ENCODE measurements at regions not wholly inside any gene's neighbourhood (a gene's known extent, or its start where the extent isn't known, plus 50 kb on each side); places are given as distances from the start of the nearest gene placed in this dataset.

GRCh38 chr15:25239471-25240345 lies 199.1 kb downstream of the UBE3A start:
- no peak overlapping the region for H4K91ac ChIP-seq (ENCODE audit: low read length)
- 82% methylated on average over 9 of the region's 9 CpGs for WGBS
- H2BK12ac ChIP-seq (ENCODE audit: low read length in 2 of 2) = no peak overlapping the region
- H3K4ac ChIP-seq (ENCODE audit: low read depth in 1 of 2, low read length in 2 of 2) = no peak overlapping the region
- H3K18ac ChIP-seq (ENCODE audit: low read depth in 1 of 2, low read length in 2 of 2) = no peak overlapping the region
- H3K27ac ChIP-seq (ENCODE audit: low read length, poor library complexity, severe bottlenecking) = no peak overlapping the region
- no peak overlapping the region for H2BK15ac ChIP-seq (ENCODE audit: low read depth, poor library complexity, severe bottlenecking)
- no peaks in the 10 kb centered on the region for H3K4me1 ChIP-seq (ENCODE audit: control insufficient read depth, insufficient read depth, low read depth, low read length)
- DNase-seq = no peak
- no peak overlapping the region for H3K14ac ChIP-seq (ENCODE audit: low read length in 2 of 2)
- no peak overlapping the region for H4K8ac ChIP-seq (ENCODE audit: low read length)
- H3K4me3 ChIP-seq (ENCODE audit: insufficient read depth in 1 of 2, low read depth in 1 of 2, low read length in 2 of 2) = no peak overlapping the region
- no peaks in the 10 kb centered on the region for H3K27me3 ChIP-seq (ENCODE audit: control insufficient read depth in 1 of 2, insufficient read depth in 1 of 2, low read length in 2 of 2)
- H3K79me1 ChIP-seq (replicated peaks; ENCODE audit: low read length, poor library complexity, severe bottlenecking) = no peaks in the 10 kb centered on the region
- H2AFZ ChIP-seq (ENCODE audit: low read depth, low read length) = no peak overlapping the region
- no peak overlapping the region for H3K9ac ChIP-seq (ENCODE audit: low read length)
- no peak overlapping the region for H2BK5ac ChIP-seq (ENCODE audit: low read depth, low read length, poor library complexity, severe bottlenecking)
- H3K23ac ChIP-seq (ENCODE audit: low read length in 2 of 2) = no peak overlapping the region
- peaks cover 4% of the 10 kb centered on the region for H3K9me3 ChIP-seq (ENCODE audit: control insufficient read depth, low read length)
- no peak overlapping the region for H3K4me2 ChIP-seq (ENCODE audit: low read length, poor library complexity, severe bottlenecking)
- H3K36me3 ChIP-seq (ENCODE audit: control insufficient read depth in 1 of 2, insufficient read depth in 2 of 2, low read depth in 1 of 2, low read length in 2 of 2) = no peaks in the 10 kb centered on the region
- H2BK120ac ChIP-seq (ENCODE audit: low read depth, low read length) = no peak overlapping the region
- no peak overlapping the region for H2AK5ac ChIP-seq (ENCODE audit: low read length, severe bottlenecking)

- no peak overlapping the region for H3K9ac ChIP-seq (ENCODE audit: low read length)
- no peak overlapping the region for H3K14ac ChIP-seq (ENCODE audit: low read length in 2 of 2)
- 74% methylated on average over 13 of the region's 13 CpGs for WGBS
- no peak overlapping the region for H4K8ac ChIP-seq (ENCODE audit: low read length)
- no peak overlapping the region for H2BK15ac ChIP-seq (ENCODE audit: low read depth, poor library complexity, severe bottlenecking)
- DNase-seq = no peak
- no peak overlapping the region for H2BK12ac ChIP-seq (ENCODE audit: low read length in 2 of 2)
- H3K4me2 ChIP-seq (ENCODE audit: low read length, poor library complexity, severe bottlenecking) = no peak overlapping the region
- H3K23ac ChIP-seq (ENCODE audit: low read length in 2 of 2) = no peak overlapping the region
- H3K4me3 ChIP-seq (ENCODE audit: insufficient read depth in 1 of 2, low read depth in 1 of 2, low read length in 2 of 2) = no peak overlapping the region
- H3K4ac ChIP-seq (ENCODE audit: low read depth in 1 of 2, low read length in 2 of 2) = no peak overlapping the region
- no peak overlapping the region for H2AK5ac ChIP-seq (ENCODE audit: low read length, severe bottlenecking)
- peaks cover 4% of the 10 kb centered on the region for H3K9me3 ChIP-seq (ENCODE audit: control insufficient read depth, low read length)
- H4K91ac ChIP-seq (ENCODE audit: low read length) = no peak overlapping the region
- H3K18ac ChIP-seq (ENCODE audit: low read depth in 1 of 2, low read length in 2 of 2) = no peak overlapping the region
- H3K36me3 ChIP-seq (ENCODE audit: control insufficient read depth in 1 of 2, insufficient read depth in 2 of 2, low read depth in 1 of 2, low read length in 2 of 2) = no peaks in the 10 kb centered on the region
- no peak overlapping the region for H2BK120ac ChIP-seq (ENCODE audit: low read depth, low read length)
- H3K27ac ChIP-seq (ENCODE audit: low read length, poor library complexity, severe bottlenecking) = no peak overlapping the region
- no peaks in the 10 kb centered on the region for H3K79me1 ChIP-seq (replicated peaks; ENCODE audit: low read length, poor library complexity, severe bottlenecking)
- H2BK5ac ChIP-seq (ENCODE audit: low read depth, low read length, poor library complexity, severe bottlenecking) = no peak overlapping the region
- H3K27me3 ChIP-seq (ENCODE audit: control insufficient read depth in 1 of 2, insufficient read depth in 1 of 2, low read length in 2 of 2) = no peaks in the 10 kb centered on the region
- H2AFZ ChIP-seq (ENCODE audit: low read depth, low read length) = no peak overlapping the region
- H3K4me1 ChIP-seq (ENCODE audit: control insufficient read depth, insufficient read depth, low read depth, low read length) = no peaks in the 10 kb centered on the region
These were observed 198.3 kb downstream of the UBE3A start for GRCh38 chr15:25240461-25241021.

- H3K27me3 ChIP-seq (ENCODE audit: control insufficient read depth in 1 of 2, insufficient read depth in 1 of 2, low read length in 2 of 2) = no peaks in the 10 kb centered on the region
- H3K36me3 ChIP-seq (ENCODE audit: control insufficient read depth in 1 of 2, insufficient read depth in 2 of 2, low read depth in 1 of 2, low read length in 2 of 2) = no peaks in the 10 kb centered on the region
- no peak overlapping the region for H2AFZ ChIP-seq (ENCODE audit: low read depth, low read length)
- H3K4ac ChIP-seq (ENCODE audit: low read depth in 1 of 2, low read length in 2 of 2) = no peak overlapping the region
- DNase-seq = no peak
- no peaks in the 10 kb centered on the region for H3K79me1 ChIP-seq (replicated peaks; ENCODE audit: low read length, poor library complexity, severe bottlenecking)
- no peak overlapping the region for H4K91ac ChIP-seq (ENCODE audit: low read length)
- no peak overlapping the region for H2BK15ac ChIP-seq (ENCODE audit: low read depth, poor library complexity, severe bottlenecking)
- H3K23ac ChIP-seq (ENCODE audit: low read length in 2 of 2) = no peak overlapping the region
- no peak overlapping the region for H3K18ac ChIP-seq (ENCODE audit: low read depth in 1 of 2, low read length in 2 of 2)
- peaks cover 4% of the 10 kb centered on the region for H3K9me3 ChIP-seq (ENCODE audit: control insufficient read depth, low read length)
- no peak overlapping the region for H2AK5ac ChIP-seq (ENCODE audit: low read length, severe bottlenecking)
- no peak overlapping the region for H2BK120ac ChIP-seq (ENCODE audit: low read depth, low read length)
- H3K4me1 ChIP-seq (ENCODE audit: control insufficient read depth, insufficient read depth, low read depth, low read length) = no peaks in the 10 kb centered on the region
- no peak overlapping the region for H3K27ac ChIP-seq (ENCODE audit: low read length, poor library complexity, severe bottlenecking)
- H2BK5ac ChIP-seq (ENCODE audit: low read depth, low read length, poor library complexity, severe bottlenecking) = no peak overlapping the region
- 73% methylated on average over 12 of the region's 12 CpGs for WGBS
- no peak overlapping the region for H3K9ac ChIP-seq (ENCODE audit: low read length)
- H3K4me2 ChIP-seq (ENCODE audit: low read length, poor library complexity, severe bottlenecking) = no peak overlapping the region
- no peak overlapping the region for H3K14ac ChIP-seq (ENCODE audit: low read length in 2 of 2)
- no peak overlapping the region for H4K8ac ChIP-seq (ENCODE audit: low read length)
- H2BK12ac ChIP-seq (ENCODE audit: low read length in 2 of 2) = no peak overlapping the region
- no peak overlapping the region for H3K4me3 ChIP-seq (ENCODE audit: insufficient read depth in 1 of 2, low read depth in 1 of 2, low read length in 2 of 2)
These were observed 197.5 kb downstream of the UBE3A start for GRCh38 chr15:25241241-25241801.

GRCh38 chr15:25242166-25242879 lies 196.5 kb downstream of the UBE3A start:
- no peak overlapping the region for H3K14ac ChIP-seq (ENCODE audit: low read length in 2 of 2)
- H3K4me3 ChIP-seq (ENCODE audit: insufficient read depth in 1 of 2, low read depth in 1 of 2, low read length in 2 of 2) = no peak overlapping the region
- no peak overlapping the region for H2BK15ac ChIP-seq (ENCODE audit: low read depth, poor library complexity, severe bottlenecking)
- no peaks in the 10 kb centered on the region for H3K79me1 ChIP-seq (replicated peaks; ENCODE audit: low read length, poor library complexity, severe bottlenecking)
- H2BK12ac ChIP-seq (ENCODE audit: low read length in 2 of 2) = no peak overlapping the region
- H3K27ac ChIP-seq (ENCODE audit: low read length, poor library complexity, severe bottlenecking) = no peak overlapping the region
- no peak overlapping the region for H4K91ac ChIP-seq (ENCODE audit: low read length)
- no peak overlapping the region for H4K8ac ChIP-seq (ENCODE audit: low read length)
- H3K18ac ChIP-seq (ENCODE audit: low read depth in 1 of 2, low read length in 2 of 2) = no peak overlapping the region
- no peaks in the 10 kb centered on the region for H3K4me1 ChIP-seq (ENCODE audit: control insufficient read depth, insufficient read depth, low read depth, low read length)
- H2BK120ac ChIP-seq (ENCODE audit: low read depth, low read length) = no peak overlapping the region
- H3K27me3 ChIP-seq (ENCODE audit: control insufficient read depth in 1 of 2, insufficient read depth in 1 of 2, low read length in 2 of 2) = no peaks in the 10 kb centered on the region
- H3K23ac ChIP-seq (ENCODE audit: low read length in 2 of 2) = no peak overlapping the region
- DNase-seq = no peak
- no peak overlapping the region for H3K4me2 ChIP-seq (ENCODE audit: low read length, poor library complexity, severe bottlenecking)
- no peaks in the 10 kb centered on the region for H3K36me3 ChIP-seq (ENCODE audit: control insufficient read depth in 1 of 2, insufficient read depth in 2 of 2, low read depth in 1 of 2, low read length in 2 of 2)
- H3K9me3 ChIP-seq (ENCODE audit: control insufficient read depth, low read length) = peaks cover 4% of the 10 kb centered on the region
- H3K9ac ChIP-seq (ENCODE audit: low read length) = no peak overlapping the region
- no peak overlapping the region for H2BK5ac ChIP-seq (ENCODE audit: low read depth, low read length, poor library complexity, severe bottlenecking)
- H2AFZ ChIP-seq (ENCODE audit: low read depth, low read length) = no peak overlapping the region
- no peak overlapping the region for H2AK5ac ChIP-seq (ENCODE audit: low read length, severe bottlenecking)
- H3K4ac ChIP-seq (ENCODE audit: low read depth in 1 of 2, low read length in 2 of 2) = no peak overlapping the region
- 68% methylated on average over 10 of the region's 10 CpGs for WGBS
